HCT116 (cell line): ENCODE measurements at regions not wholly inside any gene's neighbourhood (a gene's known extent, or its start where the extent isn't known, plus 50 kb on each side); places are given as distances from the start of the nearest gene placed in this dataset.

Source experiments
- ATF3 ChIP-seq: IDR thresholded peaks from 2 replicates; pipeline ENCODE4 v1.6.1; 2012
- CTCF ChIP-seq, 3 experiments: fragments of 200-600 bp in 1 of 3; sonication (generic) in 1 of 3; IDR thresholded peaks in 2 of 3; conservative IDR thresholded peaks in 1 of 3; 2 replicates each; pipeline ENCODE4 v1.5.1; 2012 to 2017; ENCODE audit warnings: low read depth in 2 of 3, low read length in 2 of 3, antibody characterized with exemption in 1 of 3, borderline replicate concordance in 1 of 3, control low read depth in 1 of 3, mild to moderate bottlenecking in 1 of 3, mixed read lengths in 1 of 3, mixed run types in 1 of 3, moderate library complexity in 1 of 3; ENCODE audit not compliant: insufficient read depth in 1 of 3
- EGR1 ChIP-seq: IDR thresholded peaks from 2 replicates; pipeline ENCODE4 v1.6.1; 2012; ENCODE audit warnings: low read depth
- EZH2phosphoT487 ChIP-seq: fragments of 200-600 bp; IDR thresholded peaks from 2 replicates; pipeline ENCODE4 v1.6.1; 2018; ENCODE audit warnings: antibody characterized with exemption, borderline replicate concordance
- JUND ChIP-seq: IDR thresholded peaks from 2 replicates; pipeline ENCODE4 v1.6.1; 2012
- POLR2A ChIP-seq: IDR thresholded peaks from 2 replicates; pipeline ENCODE4 v1.7.0; 2011; ENCODE audit warnings: borderline replicate concordance; ENCODE audit not compliant: insufficient read depth, insufficient read length; ENCODE audit errors: extremely low read depth
- POLR2AphosphoS5 ChIP-seq: IDR thresholded peaks from 2 replicates; pipeline ENCODE4 v1.6.1; 2011; ENCODE audit warnings: mild to moderate bottlenecking, low read depth, low read length, moderate library complexity
- RAD21 ChIP-seq: IDR thresholded peaks from 2 replicates; pipeline ENCODE4 v1.6.1; 2012; ENCODE audit warnings: low read depth, mild to moderate bottlenecking
- REST ChIP-seq: IDR thresholded peaks from 2 replicates; pipeline ENCODE4 v1.6.1; 2012; ENCODE audit warnings: low read depth
- SP1 ChIP-seq: IDR thresholded peaks from 2 replicates; pipeline ENCODE4 v1.6.1; 2012; ENCODE audit warnings: low read depth
- SRF ChIP-seq: IDR thresholded peaks from 2 replicates; pipeline ENCODE4 v1.6.1; 2012; ENCODE audit warnings: low read depth
- TCF7L2 ChIP-seq: IDR thresholded peaks from 2 replicates; pipeline ENCODE4 v1.7.0; 2011; ENCODE audit warnings: borderline replicate concordance, inconsistent platforms; ENCODE audit not compliant: insufficient read depth, insufficient read length; ENCODE audit errors: extremely low read depth
- YY1 ChIP-seq: IDR thresholded peaks from 2 replicates; pipeline ENCODE4 v1.6.1; 2011; ENCODE audit warnings: low read length, low read depth, moderate library complexity, mild to moderate bottlenecking; ENCODE audit not compliant: insufficient replicate concordance; ENCODE audit errors: extremely low read depth
- ZNF274 ChIP-seq: fragments of 200-500 bp; sonication (Bioruptor generic); IDR thresholded peaks from 2 replicates; pipeline ENCODE4 v1.6.1; 2014; ENCODE audit warnings: mild to moderate bottlenecking, low read depth, low read length, inconsistent platforms

- no peak for TF ChIP-seq JUND
- no peak for TF ChIP-seq YY1
- TF ChIP-seq ZNF274: no peak
- no peak for TF ChIP-seq CTCF (IDR thresholded peaks at IDR 0.05 in 2 of 3, conservative IDR thresholded peaks at IDR 0.05 in 1 of 3; ENCODE audit: borderline replicate concordance in 1 of 3, insufficient read depth in 1 of 3, low read depth in 2 of 3, low read length in 2 of 3)
- TF ChIP-seq POLR2AphosphoS5: no peak
- no peak for TF ChIP-seq TCF7L2
- no peak for TF ChIP-seq POLR2A
- TF ChIP-seq REST: no peak
- TF ChIP-seq SP1: no peak
- no peak for TF ChIP-seq EZH2phosphoT487
- no peak for TF ChIP-seq EGR1
- no peak for TF ChIP-seq SRF
- TF ChIP-seq ATF3: no peak
- no peak for TF ChIP-seq RAD21
These were observed 118.5 kb downstream of the GLRX3 start for GRCh38 chr10:130254662-130255061.
